GM12872 (cell line): ENCODE measurements at regions not wholly inside any gene's neighbourhood (a gene's known extent, or its start where the extent isn't known, plus 50 kb on each side); places are given as distances from the start of the nearest gene placed in this dataset.

Source experiments
- CTCF ChIP-seq: IDR thresholded peaks from 3 replicates; pipeline ENCODE4 v1.5.1; 2011; ENCODE audit warnings: low read depth, mild to moderate bottlenecking, low read length, moderate library complexity; ENCODE audit not compliant: insufficient read depth

GRCh38 chr1:163914785-163915413 lies 593.1 kb downstream of the NUF2 start:
- no peak for TF ChIP-seq CTCF

- no peak for TF ChIP-seq CTCF
Measured at GRCh38 chr1:163922743-163923201, 601.0 kb downstream of the NUF2 start.

GRCh38 chr1:163924041-163924440 lies 602.3 kb downstream of the NUF2 start:
- TF ChIP-seq CTCF: no peak

- no peak for TF ChIP-seq CTCF
Measured at GRCh38 chr1:163927493-163927892, 605.7 kb downstream of the NUF2 start.

- TF ChIP-seq CTCF: no peak
Measured at GRCh38 chr1:163928069-163928468, 606.3 kb downstream of the NUF2 start.

GRCh38 chr1:163928651-163929050 lies 606.9 kb downstream of the NUF2 start:
- TF ChIP-seq CTCF: no peak

- TF ChIP-seq CTCF: no peak
Measured at GRCh38 chr1:163932901-163933300, 611.1 kb downstream of the NUF2 start.
